ENCODE measurements at regions not wholly inside any gene's neighbourhood (a gene's known extent, or its start where the extent isn't known, plus 50 kb on each side); places are given as distances from the start of the nearest gene placed in this dataset.

DNA sequence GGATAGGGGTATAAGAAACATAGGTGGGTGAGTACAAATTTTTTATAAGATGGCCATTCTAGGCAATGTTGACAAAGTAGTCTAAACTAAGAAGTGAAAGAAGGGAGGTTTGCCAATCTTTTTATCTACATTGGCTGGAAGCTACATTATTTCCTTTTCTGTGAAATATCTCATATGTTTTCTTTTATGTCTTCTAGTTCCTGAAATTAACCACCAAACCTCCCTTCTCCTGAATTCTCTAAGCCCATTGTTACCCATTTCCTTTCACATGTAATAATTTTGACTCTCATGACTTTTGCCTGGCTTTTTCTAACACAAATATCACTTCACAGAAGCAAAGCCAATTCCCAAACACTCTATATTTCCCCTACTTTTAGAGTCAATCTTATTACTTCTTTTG lies 496.2 kb upstream of the JAG1 start:
- TF ChIP-seq, protein P1, sequence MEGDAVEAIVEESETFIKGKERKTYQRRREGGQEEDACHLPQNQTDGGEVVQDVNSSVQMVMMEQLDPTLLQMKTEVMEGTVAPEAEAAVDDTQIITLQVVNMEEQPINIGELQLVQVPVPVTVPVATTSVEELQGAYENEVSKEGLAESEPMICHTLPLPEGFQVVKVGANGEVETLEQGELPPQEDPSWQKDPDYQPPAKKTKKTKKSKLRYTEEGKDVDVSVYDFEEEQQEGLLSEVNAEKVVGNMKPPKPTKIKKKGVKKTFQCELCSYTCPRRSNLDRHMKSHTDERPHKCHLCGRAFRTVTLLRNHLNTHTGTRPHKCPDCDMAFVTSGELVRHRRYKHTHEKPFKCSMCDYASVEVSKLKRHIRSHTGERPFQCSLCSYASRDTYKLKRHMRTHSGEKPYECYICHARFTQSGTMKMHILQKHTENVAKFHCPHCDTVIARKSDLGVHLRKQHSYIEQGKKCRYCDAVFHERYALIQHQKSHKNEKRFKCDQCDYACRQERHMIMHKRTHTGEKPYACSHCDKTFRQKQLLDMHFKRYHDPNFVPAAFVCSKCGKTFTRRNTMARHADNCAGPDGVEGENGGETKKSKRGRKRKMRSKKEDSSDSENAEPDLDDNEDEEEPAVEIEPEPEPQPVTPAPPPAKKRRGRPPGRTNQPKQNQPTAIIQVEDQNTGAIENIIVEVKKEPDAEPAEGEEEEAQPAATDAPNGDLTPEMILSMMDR (conservative IDR thresholded peaks at IDR 0.05; ENCODE audit: low read depth, low read length) = no peak
- H3K79me2 ChIP-seq (ENCODE audit: insufficient read depth, low read depth) = no peaks in the 10 kb centered on the region
- H4K20me1 ChIP-seq (ENCODE audit: insufficient read depth) = no peaks in the 10 kb centered on the region
- H3K9ac ChIP-seq = no peak overlapping the region
- H3K36me3 ChIP-seq (ENCODE audit: insufficient read depth) = no peaks in the 10 kb centered on the region
- H2AFZ ChIP-seq (ENCODE audit: low read depth) = no peak overlapping the region
- H3K4me2 ChIP-seq = no peak overlapping the region
- H3K27ac ChIP-seq = no peak overlapping the region
- no peaks in the 10 kb centered on the region for H3K27me3 ChIP-seq (ENCODE audit: insufficient read depth, low read depth)
- H3K4me1 ChIP-seq (ENCODE audit: low read depth, poor library complexity, severe bottlenecking) = no peaks in the 10 kb centered on the region
- H3K4me3 ChIP-seq (IDR thresholded peaks at IDR 0.05; ENCODE audit: insufficient read depth, low read depth, low read length) = no peak overlapping the region

DNA sequence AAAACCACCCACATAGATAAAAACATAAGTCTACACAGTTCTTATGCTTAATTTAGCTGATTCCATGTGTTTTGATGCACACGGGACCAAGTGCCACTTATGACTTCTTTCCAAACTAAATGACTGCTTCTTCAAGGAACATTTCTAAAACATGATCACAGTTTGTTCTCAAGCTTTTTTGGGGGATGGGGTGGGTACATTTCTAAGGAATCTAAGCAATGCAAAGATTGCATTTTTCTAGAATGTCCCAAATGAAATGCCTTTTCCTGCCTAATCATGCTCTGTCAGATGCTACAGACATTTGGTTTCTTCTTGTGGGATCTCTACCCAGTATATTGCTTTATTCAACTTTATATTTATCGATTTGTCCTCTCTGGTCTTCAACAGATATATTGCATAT lies 496.8 kb upstream of the JAG1 start:
- TF ChIP-seq, protein P1 (conservative IDR thresholded peaks at IDR 0.05; ENCODE audit: low read depth, low read length) = no peak
- H3K4me3 ChIP-seq (IDR thresholded peaks at IDR 0.05; ENCODE audit: insufficient read depth, low read depth, low read length) = no peak overlapping the region
- no peaks in the 10 kb centered on the region for H3K27me3 ChIP-seq (ENCODE audit: insufficient read depth, low read depth)
- H2AFZ ChIP-seq (ENCODE audit: low read depth) = no peak overlapping the region
- H3K9ac ChIP-seq = no peak overlapping the region
- no peaks in the 10 kb centered on the region for H3K79me2 ChIP-seq (ENCODE audit: insufficient read depth, low read depth)
- H3K4me1 ChIP-seq (ENCODE audit: low read depth, poor library complexity, severe bottlenecking) = no peaks in the 10 kb centered on the region
- H3K4me2 ChIP-seq = no peak overlapping the region
- no peaks in the 10 kb centered on the region for H4K20me1 ChIP-seq (ENCODE audit: insufficient read depth)
- no peaks in the 10 kb centered on the region for H3K36me3 ChIP-seq (ENCODE audit: insufficient read depth)
- H3K27ac ChIP-seq = no peak overlapping the region

DNA sequence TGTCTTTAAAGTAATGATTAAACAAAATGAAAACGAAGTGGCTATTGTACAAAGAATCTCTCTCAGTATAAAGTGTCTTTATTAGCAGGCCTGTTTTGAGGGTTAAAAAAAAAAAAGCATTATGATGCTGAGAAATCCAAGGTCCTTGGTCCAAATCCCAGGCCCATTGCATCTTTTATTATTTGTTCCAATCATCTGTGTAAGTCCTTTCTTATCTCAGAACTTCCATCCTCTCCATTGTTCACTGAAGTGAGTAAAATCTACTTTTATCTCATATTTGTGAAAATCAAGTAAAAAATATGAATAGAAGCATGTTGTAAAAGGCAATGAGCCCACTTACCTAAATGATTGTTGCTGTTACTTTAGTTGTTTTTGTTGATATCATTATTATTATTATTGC lies 499.1 kb upstream of the JAG1 start:
- Histone ChIP-seq H2AFZ (ENCODE audit: low read depth) (no peak overlapping the region), H3K9ac (no peak overlapping the region), H3K27me3 (ENCODE audit: insufficient read depth, low read depth) (no peaks in the 10 kb centered on the region), H3K4me2 (no peak overlapping the region), H3K4me1 (ENCODE audit: low read depth, poor library complexity, severe bottlenecking) (no peaks in the 10 kb centered on the region), H3K4me3 (IDR thresholded peaks at IDR 0.05; ENCODE audit: insufficient read depth, low read depth, low read length) (no peak overlapping the region), H3K27ac (no peak overlapping the region), H3K36me3 (ENCODE audit: insufficient read depth) (no peaks in the 10 kb centered on the region), H3K79me2 (ENCODE audit: insufficient read depth, low read depth) (no peaks in the 10 kb centered on the region), H4K20me1 (ENCODE audit: insufficient read depth) (no peaks in the 10 kb centered on the region)
- TF ChIP-seq, protein P1 (conservative IDR thresholded peaks at IDR 0.05; ENCODE audit: low read depth, low read length) = no peak

DNA sequence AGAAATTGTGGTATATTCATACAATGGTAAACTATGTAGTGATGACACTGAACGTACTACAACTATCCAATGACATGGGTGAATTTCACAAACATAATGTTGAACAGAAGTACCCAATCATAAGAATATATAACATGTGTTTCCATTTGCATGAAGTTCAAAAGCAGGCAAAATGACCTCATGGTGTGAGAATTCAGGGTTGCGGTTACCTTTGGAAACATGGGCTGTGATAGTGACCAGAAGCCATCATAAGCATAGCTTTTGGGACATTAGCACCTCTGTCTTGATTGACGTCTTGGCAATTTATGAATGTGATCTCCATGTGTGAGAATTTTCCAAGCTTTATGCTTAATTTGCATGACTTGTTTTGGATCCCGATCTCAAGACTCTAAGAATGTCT lies 500.1 kb upstream of the JAG1 start:
- TF ChIP-seq, protein P1 (conservative IDR thresholded peaks at IDR 0.05; ENCODE audit: low read depth, low read length) = no peak
- H3K79me2 ChIP-seq (ENCODE audit: insufficient read depth, low read depth) = no peaks in the 10 kb centered on the region
- no peaks in the 10 kb centered on the region for H3K4me1 ChIP-seq (ENCODE audit: low read depth, poor library complexity, severe bottlenecking)
- no peaks in the 10 kb centered on the region for H3K27me3 ChIP-seq (ENCODE audit: insufficient read depth, low read depth)
- no peak overlapping the region for H3K4me3 ChIP-seq (IDR thresholded peaks at IDR 0.05; ENCODE audit: insufficient read depth, low read depth, low read length)
- no peak overlapping the region for H3K9ac ChIP-seq
- H2AFZ ChIP-seq (ENCODE audit: low read depth) = no peak overlapping the region
- H4K20me1 ChIP-seq (ENCODE audit: insufficient read depth) = no peaks in the 10 kb centered on the region
- H3K36me3 ChIP-seq (ENCODE audit: insufficient read depth) = no peaks in the 10 kb centered on the region
- H3K27ac ChIP-seq = no peak overlapping the region
- H3K4me2 ChIP-seq = no peak overlapping the region

DNA sequence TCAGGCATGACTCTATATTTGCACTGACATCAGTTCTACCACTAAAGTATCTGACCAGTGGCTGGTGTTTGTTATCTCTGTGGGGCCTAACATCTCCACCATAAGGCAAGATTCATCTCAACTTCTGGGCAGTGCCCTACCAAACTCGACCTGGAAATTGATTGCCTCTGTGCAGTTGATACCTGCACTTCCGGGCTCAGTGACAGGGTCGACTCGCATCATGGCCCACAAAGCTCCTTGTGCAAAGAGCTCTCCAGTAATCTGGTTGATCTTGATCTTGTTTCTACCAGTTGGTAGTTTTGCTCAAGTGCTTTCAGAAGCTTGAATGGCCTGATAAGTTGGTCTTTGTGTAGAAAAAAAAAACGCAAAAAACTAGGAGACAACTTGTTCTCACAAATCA lies 501.1 kb upstream of the JAG1 start:
- no peak overlapping the region for H2AFZ ChIP-seq (ENCODE audit: low read depth)
- H4K20me1 ChIP-seq (ENCODE audit: insufficient read depth) = no peaks in the 10 kb centered on the region
- no peak overlapping the region for H3K27ac ChIP-seq
- H3K27me3 ChIP-seq (ENCODE audit: insufficient read depth, low read depth) = no peaks in the 10 kb centered on the region
- no peak overlapping the region for H3K4me3 ChIP-seq (IDR thresholded peaks at IDR 0.05; ENCODE audit: insufficient read depth, low read depth, low read length)
- no peak overlapping the region for H3K9ac ChIP-seq
- no peaks in the 10 kb centered on the region for H3K4me1 ChIP-seq (ENCODE audit: low read depth, poor library complexity, severe bottlenecking)
- H3K4me2 ChIP-seq = no peak overlapping the region
- no peaks in the 10 kb centered on the region for H3K79me2 ChIP-seq (ENCODE audit: insufficient read depth, low read depth)
- no peaks in the 10 kb centered on the region for H3K36me3 ChIP-seq (ENCODE audit: insufficient read depth)
- TF ChIP-seq, protein P1 (conservative IDR thresholded peaks at IDR 0.05; ENCODE audit: low read depth, low read length) = no peak

Data from KMS-11 (cell line).